HCEC 1CT (cell line): ENCODE measurements at regions not wholly inside any gene's neighbourhood (a gene's known extent, or its start where the extent isn't known, plus 50 kb on each side); places are given as distances from the start of the nearest gene placed in this dataset.

Experiments used
- DNase-seq: peaks from one replicate; pipeline ENCODE4 v3.0.0-alpha.2; 2017

DNA sequence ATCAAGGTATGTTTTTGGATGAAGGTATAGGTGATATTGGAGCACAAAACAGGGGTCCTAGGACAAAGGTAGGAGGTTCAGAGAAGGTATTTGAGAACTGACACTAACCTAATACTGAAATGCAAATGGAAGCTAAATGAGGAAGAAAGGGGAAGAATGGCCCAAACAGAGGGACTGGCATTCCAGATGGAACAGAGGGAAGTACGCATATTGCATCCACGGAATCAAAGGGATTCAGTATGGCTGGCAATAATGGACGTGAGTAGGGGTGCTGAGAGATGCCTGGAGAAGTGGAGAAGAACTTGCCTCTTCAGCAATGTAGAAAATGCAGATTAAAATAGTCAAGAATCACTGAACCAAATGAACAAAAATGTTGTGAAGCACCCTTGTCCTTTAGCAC, 283.5 kb upstream of the DACH1 start:
- no peak for DNase-seq

DNA sequence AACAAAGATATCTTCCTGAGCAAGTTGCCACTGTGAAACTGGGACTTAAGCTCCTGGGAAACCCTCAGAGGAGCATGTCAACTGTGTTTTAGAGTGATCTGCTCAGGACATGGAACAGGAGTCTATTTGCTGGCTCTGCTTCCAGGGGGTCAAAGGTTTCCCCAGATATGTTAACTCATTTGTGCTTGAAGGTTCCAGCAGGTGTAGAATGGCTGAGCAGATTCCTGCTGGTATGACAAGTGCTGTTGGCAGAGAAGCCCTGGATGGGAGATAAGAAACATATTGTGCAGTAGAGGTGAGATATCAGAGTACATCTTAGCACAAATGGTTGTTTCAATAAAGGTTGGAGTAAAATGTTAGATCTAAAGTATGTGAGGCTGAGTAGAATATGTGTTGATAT, 282.7 kb upstream of the DACH1 start:
- DNase-seq: no peak

- DNase-seq: no peak
These were observed 279.8 kb upstream of the DACH1 start for GRCh38 chr13:72146816-72147215.

- DNase-seq: no peak
These were observed 278.4 kb upstream of the DACH1 start for GRCh38 chr13:72145383-72145782.

DNA sequence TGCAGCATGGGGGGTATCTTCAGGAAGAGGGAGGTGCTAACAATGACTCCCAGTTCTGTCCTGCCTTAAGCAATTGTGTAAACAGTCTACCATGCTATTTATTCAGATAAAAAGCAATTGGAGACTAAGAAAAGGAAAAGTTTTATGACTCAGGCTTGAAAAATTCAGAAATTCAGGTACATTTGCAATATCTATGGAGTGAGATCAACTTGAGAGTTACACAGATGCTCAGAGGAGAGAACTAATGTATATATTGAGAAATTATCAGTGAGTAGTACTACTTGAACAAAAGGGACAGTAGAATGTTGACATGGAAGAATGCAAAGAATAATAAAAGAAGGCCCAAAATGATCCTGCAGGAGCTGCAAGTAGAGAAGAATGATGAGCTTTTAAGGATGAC, 277.6 kb upstream of the DACH1 start:
- no peak for DNase-seq

DNA sequence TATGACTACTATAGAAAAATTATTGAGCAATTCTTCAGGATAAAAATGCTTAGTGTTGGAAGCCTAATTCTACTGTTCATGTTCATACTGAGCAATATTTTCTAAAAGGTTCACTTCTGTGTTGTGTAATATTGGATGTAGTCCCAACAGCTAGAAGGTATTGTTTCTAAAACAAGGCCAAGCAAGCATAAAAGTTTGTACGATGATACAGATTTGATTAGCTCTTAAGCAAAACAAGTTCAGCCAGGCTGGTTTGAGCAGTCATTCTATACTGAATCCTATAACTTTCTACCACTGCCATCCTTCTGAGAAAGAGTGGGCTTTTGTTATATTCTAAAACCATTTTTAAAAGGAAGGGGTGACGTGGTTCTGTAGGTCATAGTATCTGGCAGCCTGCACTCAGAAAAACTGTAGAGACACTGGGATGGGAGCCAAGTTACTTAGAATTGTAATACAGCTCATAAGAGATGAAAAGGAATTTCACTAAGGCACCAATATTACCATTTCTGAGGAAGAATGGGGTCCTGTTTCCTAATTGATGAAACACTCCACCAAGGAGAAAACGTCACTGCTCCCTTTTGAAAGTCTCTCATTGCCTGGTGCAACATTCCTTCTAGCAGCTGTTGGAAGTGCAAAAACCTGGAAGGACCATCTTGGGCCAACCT, 275.0 kb upstream of the DACH1 start:
- DNase-seq: no peak

DNA sequence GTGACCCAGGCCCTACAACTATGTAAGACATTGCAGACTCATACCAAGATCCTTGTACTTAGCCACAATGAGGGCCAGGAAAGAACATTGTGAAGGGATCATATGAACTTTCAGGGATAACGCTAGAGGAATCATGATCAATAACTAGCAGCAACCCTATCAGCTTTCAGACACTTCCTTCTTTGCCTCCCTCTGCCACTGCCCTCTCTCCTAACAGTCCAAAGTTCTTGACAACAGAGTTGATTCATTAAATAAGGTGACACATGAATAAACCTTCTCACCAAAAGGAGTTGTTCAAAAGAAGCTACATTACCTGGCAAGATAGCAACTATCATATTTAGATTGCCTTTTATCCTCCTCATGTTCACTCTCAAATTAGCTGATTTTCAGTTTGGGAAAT, 272.2 kb upstream of the DACH1 start:
- DNase-seq: no peak

- DNase-seq: no peak
These were observed 265.1 kb upstream of the DACH1 start for GRCh38 chr13:72132075-72132474.

DNA sequence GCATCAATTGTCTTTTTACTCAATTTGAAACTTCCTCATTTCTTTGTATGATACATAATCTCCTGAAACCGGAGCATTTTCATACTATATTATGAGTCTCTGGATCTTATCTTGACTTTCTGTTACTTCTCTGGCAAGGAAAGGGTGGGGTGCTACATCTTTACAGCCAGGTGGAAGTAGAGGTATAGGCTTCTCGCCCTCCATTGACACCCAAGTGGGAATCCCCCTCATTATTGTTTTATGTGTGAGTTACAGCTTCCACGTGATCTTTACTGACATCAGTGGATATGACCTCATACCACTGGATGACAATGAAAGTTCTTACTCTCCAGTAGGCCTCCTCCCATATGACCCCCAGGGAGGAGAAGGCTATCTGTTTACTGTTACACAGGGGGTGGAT, 262.1 kb upstream of the DACH1 start:
- no peak for DNase-seq

- DNase-seq: no peak
These were observed 260.0 kb upstream of the DACH1 start for GRCh38 chr13:72127031-72127430.

GRCh38 chr13:72126424-72126823, 259.4 kb upstream of the DACH1 start:
- DNase-seq: no peak

DNA sequence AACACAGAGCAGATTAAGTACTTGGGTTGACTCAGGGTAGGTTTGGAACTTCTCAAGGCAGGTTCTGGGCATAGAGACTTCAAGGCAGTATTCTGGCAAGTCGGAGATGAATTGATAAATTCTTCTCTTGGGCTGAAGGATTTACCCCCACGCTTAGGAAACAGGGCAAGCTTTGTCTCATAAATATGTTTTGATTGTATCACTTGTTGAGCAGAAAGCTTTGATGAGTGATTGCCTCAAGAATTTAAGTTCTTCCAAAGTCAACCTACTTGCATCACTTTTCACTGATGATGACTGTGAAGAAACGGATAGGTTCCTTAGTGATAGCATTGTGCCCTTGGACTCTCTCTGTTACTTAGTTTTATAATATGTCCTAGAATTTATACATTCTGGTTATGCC, 258.6 kb upstream of the DACH1 start:
- no peak for DNase-seq

- DNase-seq: no peak
These were observed 255.8 kb upstream of the DACH1 start for GRCh38 chr13:72122661-72123255.

DNA sequence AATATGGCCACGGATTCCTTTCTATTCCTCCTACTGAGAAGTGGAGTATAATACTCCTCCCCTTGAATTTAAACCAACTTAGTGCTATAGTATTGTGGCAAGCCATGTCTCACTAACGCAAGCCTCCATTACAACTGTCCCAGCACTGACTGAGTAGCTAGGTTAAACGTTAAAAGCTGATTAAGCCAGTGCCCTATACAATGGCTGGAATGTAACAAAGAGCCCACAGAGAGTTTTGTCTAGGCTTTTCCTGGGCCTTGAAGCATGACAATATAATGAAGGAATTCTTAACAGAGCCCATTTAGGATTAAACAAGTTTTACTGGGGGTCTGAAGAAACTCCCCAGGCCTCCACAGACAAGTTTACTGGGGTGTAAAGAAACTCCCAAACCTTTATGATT, 254.5 kb upstream of the DACH1 start:
- DNase-seq: no peak

- DNase-seq: no peak
These were observed 253.6 kb upstream of the DACH1 start for GRCh38 chr13:72120632-72121031.

DNA sequence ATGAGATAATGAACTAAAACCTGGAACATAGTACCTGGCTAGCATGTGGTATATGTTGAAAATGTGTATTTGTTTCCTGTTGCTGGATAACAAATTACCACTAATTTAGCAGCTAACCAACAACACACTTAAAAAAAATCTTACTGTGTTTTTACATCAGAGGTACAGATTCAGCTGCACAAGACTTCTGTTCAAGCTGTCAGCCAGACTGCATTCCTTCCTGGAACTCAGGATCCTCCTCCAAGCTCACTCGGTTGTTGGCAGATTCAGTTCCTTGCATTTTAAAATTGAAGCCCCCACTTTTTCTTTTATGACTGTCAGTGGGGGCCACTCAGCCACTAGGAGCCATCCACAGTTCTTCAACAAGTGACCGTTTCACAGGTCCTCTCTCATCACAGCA, 246.9 kb upstream of the DACH1 start:
- no peak for DNase-seq

GRCh38 chr13:72113076-72113475, 246.1 kb upstream of the DACH1 start:
- no peak for DNase-seq

DNA sequence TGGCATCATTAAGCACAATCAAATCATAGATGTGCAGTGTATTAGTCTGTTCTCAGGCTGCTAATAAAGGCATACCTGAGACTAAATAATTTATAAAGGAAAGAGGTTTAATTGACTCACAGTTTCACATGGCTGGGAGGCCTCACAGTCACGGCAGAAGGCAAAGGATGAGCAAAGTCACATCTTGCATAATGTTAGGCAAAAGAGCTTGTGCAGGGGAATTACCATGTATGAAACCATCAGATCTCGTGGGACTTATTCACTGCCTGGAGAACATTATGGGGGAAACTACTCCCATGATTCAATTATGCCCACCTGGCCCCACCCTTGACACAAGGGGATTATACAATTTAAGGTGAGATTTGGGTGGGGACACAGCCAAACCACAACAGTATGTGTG, 245.2 kb upstream of the DACH1 start:
- DNase-seq: no peak

DNA sequence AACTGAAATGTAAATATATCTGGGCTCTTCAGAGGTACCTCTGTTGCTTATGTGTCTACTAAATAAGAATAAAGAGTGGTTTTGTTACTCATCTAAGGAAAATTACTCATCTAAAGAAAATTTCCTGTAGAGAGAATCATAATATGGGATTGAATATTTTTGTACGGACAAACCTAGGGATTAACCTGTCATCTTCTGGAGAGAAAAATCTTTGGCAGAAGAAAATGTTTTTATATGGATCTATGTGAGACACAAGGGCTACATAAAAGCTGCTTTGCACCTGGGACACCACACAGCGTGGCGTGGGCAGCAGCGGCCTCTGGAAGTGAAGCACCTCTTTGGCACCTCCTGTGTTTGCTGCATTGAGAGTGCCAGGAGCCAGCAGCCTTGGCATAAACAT, 242.9 kb upstream of the DACH1 start:
- no peak for DNase-seq

DNA sequence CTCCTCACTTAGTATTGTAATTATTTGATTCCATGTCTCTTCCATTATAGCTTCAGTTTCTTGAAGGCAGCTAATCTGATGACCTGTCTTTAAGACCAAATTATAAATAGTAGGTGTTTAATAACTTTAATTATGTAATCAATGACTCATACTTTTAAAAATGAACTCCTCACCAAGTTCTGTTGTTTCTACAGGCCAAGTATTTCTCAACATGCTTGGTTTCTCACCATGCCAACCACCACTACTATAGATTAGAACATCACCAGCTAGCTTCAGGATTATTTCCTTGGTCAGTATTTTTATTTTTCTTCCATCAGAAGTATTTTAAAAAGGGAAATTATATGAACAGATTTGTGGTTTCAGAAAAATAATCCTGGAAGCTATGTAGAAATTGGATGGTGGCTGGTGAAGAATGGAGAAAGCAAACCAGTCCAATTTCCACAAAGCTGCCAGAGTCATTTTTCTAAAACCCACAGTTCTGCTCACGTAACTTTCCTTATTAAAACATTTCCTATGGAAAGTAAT, 237.7 kb upstream of the DACH1 start:
- no peak for DNase-seq

- DNase-seq: no peak
These were observed 234.9 kb upstream of the DACH1 start for GRCh38 chr13:72101768-72102400.

- no peak for DNase-seq
These were observed 233.3 kb upstream of the DACH1 start for GRCh38 chr13:72100339-72100738.

DNA sequence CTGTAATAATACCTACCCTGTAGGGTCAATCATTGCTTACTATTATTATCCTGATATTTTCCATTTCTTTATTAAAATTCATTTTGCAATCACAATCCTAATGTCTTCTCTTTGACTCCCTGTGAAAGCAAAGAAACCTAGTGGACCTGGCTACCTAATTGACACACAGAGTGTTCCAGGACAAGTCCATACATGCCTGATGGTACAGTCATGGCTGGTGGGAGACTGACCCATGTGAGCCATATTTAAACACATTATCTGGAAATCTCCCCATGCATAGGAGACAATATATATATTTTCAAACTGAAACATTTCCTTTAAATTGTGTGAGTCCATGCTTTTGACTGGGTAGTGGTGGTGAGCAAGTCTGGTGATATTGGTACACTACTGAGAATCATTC, 230.6 kb upstream of the DACH1 start:
- no peak for DNase-seq

DNA sequence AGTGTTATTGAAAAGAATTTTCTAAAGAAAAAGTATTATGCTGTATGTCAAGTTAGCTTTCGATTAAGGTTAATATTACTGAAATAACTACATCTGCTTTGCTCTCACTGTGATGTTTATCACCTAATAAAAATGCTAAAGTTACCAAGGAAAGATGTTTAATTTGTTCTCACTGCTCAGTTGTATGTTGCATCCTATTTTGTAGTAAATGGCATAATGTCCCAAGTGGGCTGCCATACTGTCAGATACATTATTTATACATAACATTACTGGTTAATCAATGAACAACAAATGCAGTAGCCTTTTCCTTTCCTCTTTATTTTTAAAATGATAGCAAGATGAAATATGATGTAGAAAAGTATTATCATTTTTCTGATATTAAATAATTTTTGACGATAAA, 226.3 kb upstream of the DACH1 start:
- DNase-seq: no peak

DNA sequence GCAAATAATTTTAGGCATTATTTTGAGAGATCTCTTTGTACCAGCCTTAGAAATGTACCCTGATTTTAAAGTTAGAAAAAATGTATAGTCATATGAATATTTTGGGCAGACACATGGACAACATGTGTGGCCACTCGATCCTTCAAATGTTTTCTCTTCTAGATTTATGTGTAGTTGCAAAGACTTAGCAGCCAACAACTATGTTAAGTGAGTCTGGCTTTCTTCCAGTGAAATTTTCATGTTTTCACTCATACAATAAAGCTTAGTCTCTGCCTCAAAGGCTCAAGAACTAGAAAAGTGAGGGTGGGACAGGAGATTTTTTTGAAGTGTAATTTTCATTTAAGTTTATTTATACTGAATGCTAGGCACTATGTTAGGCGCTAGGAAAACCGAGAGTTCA, 207.7 kb upstream of the DACH1 start:
- DNase-seq: no peak
